IMR-90 (cell line): ENCODE measurements at regions not wholly inside any gene's neighbourhood (a gene's known extent, or its start where the extent isn't known, plus 50 kb on each side); places are given as distances from the start of the nearest gene placed in this dataset.

ENCODE experiments used
- ATAC-seq: fragments of 200-7000 bp; cut with Tn5 transposase; 2 replicates; pipeline ENCODE4 v1.9.1; 2020; ENCODE audit warnings: low read depth, mild to moderate bottlenecking, moderate library complexity
- BruUV-seq: library from RNA; stranded (reverse); fragments of 400-500 nt; replicated peaks from 2 replicates; lab custom pipeline; 2021; lab: Mats Ljungman, UMichigan
- CTCF ChIA-PET: fragments of 300-600 bp; formaldehyde crosslinking; extraction: SDS; loops from one replicate; lab custom pipeline; 2021; ENCODE audit warnings: antibody characterized with exemption; lab: Yijun Ruan, JAX
- POLR2A ChIA-PET: fragments of 300-600 bp; sonication (Branson Sonifier 250); formaldehyde crosslinking; loops from one replicate; lab custom pipeline; 2022; ENCODE audit warnings: antibody characterized with exemption; ENCODE audit not compliant: unreplicated experiment; lab: Charles Lee
- DNase-seq: peaks from one replicate; pipeline ENCODE4 v3.0.0; 2013
- H2AFZ ChIP-seq: replicated peaks from 2 replicates; pipeline ENCODE3; 2013; ENCODE audit warnings: low read length, mild to moderate bottlenecking; ENCODE audit not compliant: poor library complexity
- H2AK5ac ChIP-seq: 2 replicates; pipeline ENCODE4 v1.6.1; 2013; ENCODE audit warnings: low read depth, low read length, inconsistent platforms
- H2AK9ac ChIP-seq: replicated peaks from 2 replicates; pipeline ENCODE3; 2013; ENCODE audit warnings: mild to moderate bottlenecking, low read depth, low read length, moderate library complexity; ENCODE audit not compliant: poor library complexity
- H2BK120ac ChIP-seq: 2 replicates; pipeline ENCODE4 v1.6.1; 2013; ENCODE audit warnings: low read depth, low read length, inconsistent platforms
- H2BK15ac ChIP-seq: 3 replicates; pipeline ENCODE4 v1.6.1; 2013; ENCODE audit warnings: low read depth, low read length, inconsistent platforms
- H2BK20ac ChIP-seq: 2 replicates; pipeline ENCODE4 v1.6.1; 2013; ENCODE audit warnings: low read depth, mild to moderate bottlenecking, inconsistent platforms, low read length, moderate library complexity
- H2BK5ac ChIP-seq: 2 replicates; pipeline ENCODE4 v1.6.1; 2013; ENCODE audit warnings: mild to moderate bottlenecking, low read depth, low read length, inconsistent platforms; ENCODE audit not compliant: poor library complexity, severe bottlenecking
- H3K14ac ChIP-seq: replicated peaks from 2 replicates; pipeline ENCODE4 v1.6.1; 2013; ENCODE audit warnings: low read depth, low read length, inconsistent platforms
- H3K18ac ChIP-seq: 2 replicates; pipeline ENCODE4 v1.6.1; 2013; ENCODE audit warnings: low read depth, low read length, control low read depth
- H3K23ac ChIP-seq: 2 replicates; pipeline ENCODE4 v1.6.1; 2013; ENCODE audit warnings: low read depth, low read length, inconsistent platforms
- H3K27ac ChIP-seq: 2 replicates; pipeline ENCODE4 v1.5.1; 2013; ENCODE audit warnings: mild to moderate bottlenecking, control low read depth, low read length; ENCODE audit not compliant: insufficient read depth
- H3K27me3 ChIP-seq: 2 replicates; pipeline ENCODE4 v1.6.1; 2013; ENCODE audit warnings: low read length; ENCODE audit not compliant: control insufficient read depth, insufficient read depth
- H3K36me3 ChIP-seq: 2 replicates; pipeline ENCODE4 v1.6.1; 2013; ENCODE audit warnings: low read length, mixed read lengths; ENCODE audit not compliant: control insufficient read depth, insufficient read depth
- H3K4ac ChIP-seq: 2 replicates; pipeline ENCODE4 v1.6.1; 2013; ENCODE audit warnings: low read depth, low read length, inconsistent platforms
- H3K4me1 ChIP-seq: 2 replicates; pipeline ENCODE4 v1.6.1; 2013; ENCODE audit warnings: low read length, mixed read lengths; ENCODE audit not compliant: control insufficient read depth, insufficient read depth
- H3K4me2 ChIP-seq: 2 replicates; pipeline ENCODE4 v1.6.1; 2013; ENCODE audit warnings: low read depth, mild to moderate bottlenecking, control low read depth, low read length, moderate library complexity
- H3K4me3 ChIP-seq: 2 replicates; pipeline ENCODE4 v1.5.1; 2013; ENCODE audit warnings: low read depth, mild to moderate bottlenecking, control low read depth, low read length, moderate library complexity; ENCODE audit not compliant: insufficient read depth
- H3K56ac ChIP-seq: 2 replicates; pipeline ENCODE4 v1.6.1; 2013; ENCODE audit warnings: low read length, inconsistent platforms; ENCODE audit not compliant: insufficient read depth; ENCODE audit errors: extremely low read depth
- H3K79me1 ChIP-seq, 2 experiments: 2 replicates each; pipeline ENCODE4 v1.6.1; 2013; ENCODE audit warnings: low read length in 2 of 2, inconsistent platforms in 1 of 2, low read depth in 1 of 2
- H3K9ac ChIP-seq: 2 replicates; pipeline ENCODE4 v1.6.1; 2013; ENCODE audit warnings: low read depth, low read length, control low read depth
- H3K9me1 ChIP-seq: 2 replicates; pipeline ENCODE4 v1.6.1; 2013; ENCODE audit warnings: low read length, inconsistent platforms; ENCODE audit not compliant: insufficient read depth
- H3K9me3 ChIP-seq: 2 replicates; pipeline ENCODE4 v1.6.1; 2013; ENCODE audit warnings: low read length; ENCODE audit not compliant: control insufficient read depth, insufficient read depth
- H4K20me1 ChIP-seq: 2 replicates; pipeline ENCODE4 v1.6.1; 2013; ENCODE audit warnings: low read length, inconsistent platforms; ENCODE audit not compliant: insufficient read depth
- H4K5ac ChIP-seq: 2 replicates; pipeline ENCODE4 v1.6.1; 2013; ENCODE audit warnings: mild to moderate bottlenecking, low read depth, low read length, control low read depth
- H4K8ac ChIP-seq, 2 experiments: 2 replicates each; pipeline ENCODE4 v1.6.1; 2013; ENCODE audit warnings: low read depth in 2 of 2, low read length in 2 of 2, control low read depth in 1 of 2, inconsistent platforms in 1 of 2
- H4K91ac ChIP-seq: 2 replicates; pipeline ENCODE4 v1.6.1; 2013; ENCODE audit warnings: low read depth, low read length, inconsistent platforms; ENCODE audit not compliant: insufficient read depth
- CEBPB ChIP-seq: IDR thresholded peaks from 2 replicates; pipeline ENCODE4 v1.6.1; 2012; ENCODE audit warnings: low read depth, low read length, improper control_type of control experiment
- POLR2A ChIP-seq: IDR thresholded peaks from 2 replicates; pipeline ENCODE4 v1.6.1; 2012; ENCODE audit warnings: mild to moderate bottlenecking, low read depth, low read length
- WGBS, 2 experiments: methylation state at CpG; one replicate each; pipeline versions ENCODE4 v1.1.5 to v1.1.7; 2013; ENCODE audit warnings: missing lambda C conversion rate in 2 of 2; ENCODE audit not compliant: insufficient read length in 1 of 2; ENCODE audit errors: extremely low coverage in 2 of 2; 5-methylcytosine and 5-hydroxymethylcytosine counted together
- dilution Hi-C: fragments of 300-500 bp; cut with HindIII; formaldehyde crosslinking; loops from one replicate; pipeline ENCODE4 v1.14.3; 2018; ENCODE audit warnings: low sequenced_read_pairs; ENCODE audit not compliant: unreplicated experiment
- in situ Hi-C: fragments of 300-500 bp; cut with MboI; formaldehyde crosslinking; loops from 3 replicates; pipeline ENCODE4 v1.14.3; 2019; ENCODE audit warnings: low sequenced_read_pairs, inconsistent platforms, mixed read lengths
- intact Hi-C: fragments of 100-400 bp; cut with micrococcal nuclease; formaldehyde crosslinking; loops from 2 replicates; pipeline ENCODE4 v1.10.0; 2022

- ATAC-seq: no peak
- Histone ChIP-seq H3K79me1 (no peaks in the 10 kb centered on the region), H3K56ac (no peak overlapping the region), H3K4me1 (no peaks in the 10 kb centered on the region), H3K27ac (no peak overlapping the region), H3K9me3 (no peaks in the 10 kb centered on the region), H4K8ac (no peak overlapping the region), H3K14ac (no peak overlapping the region), H4K20me1 (no peaks in the 10 kb centered on the region), H2BK120ac (no peak overlapping the region), H2BK15ac (no peak overlapping the region), H3K9me1 (no peaks in the 10 kb centered on the region), H3K4me2 (no peak overlapping the region), H3K4me3 (no peak overlapping the region), H3K27me3 (no peaks in the 10 kb centered on the region), H2AK9ac (no peak overlapping the region), H3K18ac (no peak overlapping the region), H3K23ac (no peak overlapping the region), H3K9ac (no peak overlapping the region), H4K5ac (no peak overlapping the region), H2BK20ac (no peak overlapping the region), H4K91ac (no peak overlapping the region), H2AK5ac (no peak overlapping the region), H2BK5ac (no peak overlapping the region), H2AFZ (no peak overlapping the region), H3K36me3 (no peaks in the 10 kb centered on the region), H3K4ac (no peak overlapping the region)
- dilution Hi-C loops (no loop called here), intact Hi-C loops (no loop called here), in situ Hi-C loops (no loop called here)
- ChIA-PET CTCF (no interaction called here), POLR2A (no interaction called here)
- TF ChIP-seq CEBPB (peak; percentile 84), POLR2A (no peak)
- no CpG with 5 or more reads among the region's 1 CpG for WGBS, 2 experiments
- BruUV-seq: no TSS peak
- DNase-seq: no peak
These were observed 340.1 kb upstream of the PDZRN3 start for GRCh38 chr3:73964818-73965217.
